ENCODE measurements at regions not wholly inside any gene's neighbourhood (a gene's known extent, or its start where the extent isn't known, plus 50 kb on each side); places are given as distances from the start of the nearest gene placed in this dataset.

DNA sequence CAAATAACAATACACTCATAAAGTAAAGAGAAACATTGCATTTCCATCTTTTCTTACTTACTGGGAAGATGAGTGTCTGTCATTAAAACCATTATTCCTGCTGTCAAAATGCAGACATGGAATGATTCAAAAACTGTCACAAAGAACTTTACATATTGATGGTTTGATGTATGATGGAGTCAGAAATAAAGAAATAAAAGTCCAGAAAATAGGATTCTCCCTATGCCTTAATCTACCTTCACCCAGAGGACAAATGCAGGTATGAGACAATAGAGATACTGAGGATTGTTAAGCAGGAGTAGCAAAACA is 656.1 kb downstream of the TBC1D4 start:
- H3K36me3 ChIP-seq: no peaks in the 10 kb centered on the region
- TF ChIP-seq, protein P1, sequence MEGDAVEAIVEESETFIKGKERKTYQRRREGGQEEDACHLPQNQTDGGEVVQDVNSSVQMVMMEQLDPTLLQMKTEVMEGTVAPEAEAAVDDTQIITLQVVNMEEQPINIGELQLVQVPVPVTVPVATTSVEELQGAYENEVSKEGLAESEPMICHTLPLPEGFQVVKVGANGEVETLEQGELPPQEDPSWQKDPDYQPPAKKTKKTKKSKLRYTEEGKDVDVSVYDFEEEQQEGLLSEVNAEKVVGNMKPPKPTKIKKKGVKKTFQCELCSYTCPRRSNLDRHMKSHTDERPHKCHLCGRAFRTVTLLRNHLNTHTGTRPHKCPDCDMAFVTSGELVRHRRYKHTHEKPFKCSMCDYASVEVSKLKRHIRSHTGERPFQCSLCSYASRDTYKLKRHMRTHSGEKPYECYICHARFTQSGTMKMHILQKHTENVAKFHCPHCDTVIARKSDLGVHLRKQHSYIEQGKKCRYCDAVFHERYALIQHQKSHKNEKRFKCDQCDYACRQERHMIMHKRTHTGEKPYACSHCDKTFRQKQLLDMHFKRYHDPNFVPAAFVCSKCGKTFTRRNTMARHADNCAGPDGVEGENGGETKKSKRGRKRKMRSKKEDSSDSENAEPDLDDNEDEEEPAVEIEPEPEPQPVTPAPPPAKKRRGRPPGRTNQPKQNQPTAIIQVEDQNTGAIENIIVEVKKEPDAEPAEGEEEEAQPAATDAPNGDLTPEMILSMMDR (IDR thresholded peaks at IDR 0.05): no peak

DNA sequence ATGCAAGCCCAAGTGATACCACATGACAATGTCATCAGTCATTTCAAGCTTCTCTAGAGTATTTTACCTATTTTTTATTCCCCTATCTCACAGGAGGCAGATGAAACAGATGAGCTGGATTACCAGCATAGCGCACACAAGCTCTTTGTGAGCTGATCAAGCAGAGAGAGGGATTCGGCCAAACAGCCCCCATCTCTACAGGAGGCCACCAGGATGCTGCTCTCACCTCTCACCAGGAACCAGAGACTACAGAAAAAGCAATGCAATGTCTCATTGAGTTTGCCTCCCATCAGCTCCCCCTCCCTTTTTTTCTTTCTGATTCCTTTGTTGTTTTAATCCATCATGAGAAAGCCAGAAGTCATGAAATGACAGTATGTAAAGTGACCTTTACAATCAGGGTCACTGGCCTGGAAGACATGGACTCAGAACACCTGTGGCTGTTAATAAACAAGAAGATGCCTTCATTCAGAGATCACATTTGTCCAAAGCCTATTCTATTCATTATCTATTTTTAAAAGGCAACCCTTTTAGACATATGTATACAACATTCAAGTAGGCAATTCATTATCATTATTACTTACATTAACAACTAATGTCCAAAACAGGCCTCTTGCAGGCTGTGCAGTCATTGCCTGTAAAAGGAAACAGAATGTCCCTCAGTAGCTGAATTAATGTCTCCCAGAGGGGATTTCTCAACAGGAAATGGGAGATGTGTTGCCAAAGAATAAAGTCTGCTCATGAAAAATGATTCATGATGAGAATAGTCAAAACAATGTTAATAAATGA is 656.6 kb downstream of the TBC1D4 start:
- DNase-seq: no peak

More for the DNA sequence above, 656.1 kb downstream of the TBC1D4 start:
- H3K27me3 ChIP-seq (ENCODE audit: low read depth): no peaks in the 10 kb centered on the region
- H3K4me1 ChIP-seq: no peaks in the 10 kb centered on the region
- intact Hi-C loops (cut with DNase I): no loop called here
- H3K4me3 ChIP-seq: no peak overlapping the region
- no peaks in the 10 kb centered on the region for H3K9me3 ChIP-seq
- no peak for DNase-seq
- no peak overlapping the region for H3K27ac ChIP-seq
- no peak for ATAC-seq

DNA sequence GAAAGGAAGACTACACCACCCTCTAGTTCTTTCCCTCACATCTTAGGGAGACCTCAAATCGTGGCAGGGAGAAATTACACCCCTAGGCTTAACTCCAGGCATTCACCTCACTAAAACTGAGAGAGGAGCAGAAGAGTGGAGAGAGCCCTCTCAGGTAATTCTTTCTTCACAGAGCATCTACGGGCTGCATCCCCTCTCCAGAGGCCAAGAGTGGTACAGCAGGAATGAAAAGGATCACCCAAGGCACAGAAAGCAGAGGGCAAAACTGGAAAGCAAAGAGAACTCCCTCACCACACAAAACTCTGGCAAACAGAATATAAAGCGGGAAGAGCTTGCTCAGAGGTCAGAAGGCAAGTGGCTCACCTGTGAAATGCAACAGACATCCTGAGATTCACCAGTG is 661.2 kb downstream of the TBC1D4 start:
- H3K27ac ChIP-seq: no peak overlapping the region
- H3K27me3 ChIP-seq (ENCODE audit: low read depth): no peaks in the 10 kb centered on the region
- no peaks in the 10 kb centered on the region for H3K36me3 ChIP-seq
- ATAC-seq: no peak
- TF ChIP-seq, protein P1 (IDR thresholded peaks at IDR 0.05): no peak
- H3K4me3 ChIP-seq: no peak overlapping the region
- H3K9me3 ChIP-seq: no peaks in the 10 kb centered on the region
- no peaks in the 10 kb centered on the region for H3K4me1 ChIP-seq
- intact Hi-C loops (cut with DNase I): no loop called here
- DNase-seq: no peak

More for the DNA sequence above, 656.6 kb downstream of the TBC1D4 start:
- H3K4me3 ChIP-seq: no peak overlapping the region
- no peaks in the 10 kb centered on the region for H3K9me3 ChIP-seq
- no peak for ATAC-seq
- H3K4me1 ChIP-seq: no peaks in the 10 kb centered on the region
- H3K27me3 ChIP-seq (ENCODE audit: low read depth): no peaks in the 10 kb centered on the region
- H3K36me3 ChIP-seq: no peaks in the 10 kb centered on the region
- TF ChIP-seq, protein P1 (IDR thresholded peaks at IDR 0.05): no peak
- H3K27ac ChIP-seq: no peak overlapping the region
- intact Hi-C loops (cut with DNase I): no loop called here

DNA sequence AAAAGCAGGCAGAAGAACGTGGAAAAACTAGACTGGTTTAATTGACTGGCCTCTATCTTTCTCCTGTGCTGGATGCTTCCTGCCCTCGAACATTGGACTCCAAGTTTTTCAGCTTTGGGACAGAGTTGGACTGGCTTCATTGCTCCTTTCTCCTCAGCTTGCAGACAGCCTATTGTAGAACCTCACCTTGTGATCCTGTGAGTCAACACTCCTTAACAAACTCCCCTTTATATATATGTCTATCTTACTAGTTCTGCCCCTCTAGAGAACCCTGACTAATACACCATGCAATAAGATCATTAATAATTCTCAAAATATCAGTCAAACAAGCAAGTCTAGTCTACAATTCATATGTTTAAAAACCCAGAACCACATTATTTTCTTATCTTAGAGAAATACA is 662.4 kb downstream of the TBC1D4 start:
- no peak overlapping the region for H3K4me3 ChIP-seq
- H3K9me3 ChIP-seq: no peaks in the 10 kb centered on the region
- no peaks in the 10 kb centered on the region for H3K4me1 ChIP-seq
- H3K36me3 ChIP-seq: no peaks in the 10 kb centered on the region
- TF ChIP-seq, protein P1 (IDR thresholded peaks at IDR 0.05): no peak
- ATAC-seq (no peak), DNase-seq (no peak)
- no peaks in the 10 kb centered on the region for H3K27me3 ChIP-seq (ENCODE audit: low read depth)
- intact Hi-C loops (cut with DNase I): no loop called here
- H3K27ac ChIP-seq: no peak overlapping the region

DNA sequence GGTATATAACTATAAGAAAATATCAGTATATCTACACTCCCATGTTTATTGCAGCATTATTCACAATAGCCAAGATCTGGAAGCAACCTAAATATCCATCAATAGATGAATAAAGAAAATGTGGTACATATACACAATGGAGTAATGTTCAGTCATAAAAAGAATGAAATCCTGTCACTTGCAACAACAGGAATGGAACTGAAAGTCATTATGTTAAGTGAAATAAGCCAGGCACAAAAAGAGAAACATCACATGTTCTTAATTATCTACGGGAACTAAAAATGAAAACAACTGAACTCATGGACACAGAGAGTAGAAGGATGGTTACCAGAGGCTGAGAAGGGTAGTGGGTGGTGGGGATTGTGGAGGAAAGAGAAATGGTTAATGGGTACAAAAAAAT is 665.2 kb downstream of the TBC1D4 start:
- TF ChIP-seq, protein P1 (IDR thresholded peaks at IDR 0.05): no peak
- no peaks in the 10 kb centered on the region for H3K27me3 ChIP-seq (ENCODE audit: low read depth)
- H3K4me1 ChIP-seq: no peaks in the 10 kb centered on the region
- ATAC-seq: no peak
- H3K36me3 ChIP-seq: no peaks in the 10 kb centered on the region
- H3K27ac ChIP-seq: no peak overlapping the region
- H3K9me3 ChIP-seq: peaks cover under 1% of the 10 kb centered on the region
- H3K4me3 ChIP-seq: no peak overlapping the region
- DNase-seq: no peak
- intact Hi-C loops (cut with DNase I): no loop called here

Measured in lower lobe of right lung (tissue), 2 donors.